ENCODE measurements at regions not wholly inside any gene's neighbourhood (a gene's known extent, or its start where the extent isn't known, plus 50 kb on each side); places are given as distances from the start of the nearest gene placed in this dataset.

DNA sequence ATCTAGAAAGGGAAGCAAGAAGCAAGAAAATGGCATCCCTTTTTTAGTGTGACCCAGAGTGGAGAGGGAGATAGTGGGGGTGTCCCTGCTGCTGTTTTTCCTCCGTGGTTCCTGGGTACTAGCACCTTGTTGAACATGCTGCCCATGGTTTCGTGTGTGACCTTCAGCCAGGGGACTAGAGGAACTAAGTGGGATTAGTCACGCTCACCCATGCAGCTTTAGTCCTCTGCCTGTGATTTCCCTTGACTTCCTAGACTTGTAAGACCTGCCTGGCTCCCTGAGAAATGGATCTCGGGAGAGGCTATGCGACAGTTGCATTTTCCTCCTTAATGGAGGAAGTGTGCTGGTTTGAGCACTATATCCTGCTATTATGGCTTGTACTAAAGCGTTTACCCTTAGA, 471.4 kb downstream of the DCDC2C start:
- H3K27me3 ChIP-seq (replicated peaks; ENCODE audit: insufficient read depth) = no peaks in the 10 kb centered on the region
- no peak overlapping the region for H3K4me3 ChIP-seq
- TF ChIP-seq, protein P1, sequence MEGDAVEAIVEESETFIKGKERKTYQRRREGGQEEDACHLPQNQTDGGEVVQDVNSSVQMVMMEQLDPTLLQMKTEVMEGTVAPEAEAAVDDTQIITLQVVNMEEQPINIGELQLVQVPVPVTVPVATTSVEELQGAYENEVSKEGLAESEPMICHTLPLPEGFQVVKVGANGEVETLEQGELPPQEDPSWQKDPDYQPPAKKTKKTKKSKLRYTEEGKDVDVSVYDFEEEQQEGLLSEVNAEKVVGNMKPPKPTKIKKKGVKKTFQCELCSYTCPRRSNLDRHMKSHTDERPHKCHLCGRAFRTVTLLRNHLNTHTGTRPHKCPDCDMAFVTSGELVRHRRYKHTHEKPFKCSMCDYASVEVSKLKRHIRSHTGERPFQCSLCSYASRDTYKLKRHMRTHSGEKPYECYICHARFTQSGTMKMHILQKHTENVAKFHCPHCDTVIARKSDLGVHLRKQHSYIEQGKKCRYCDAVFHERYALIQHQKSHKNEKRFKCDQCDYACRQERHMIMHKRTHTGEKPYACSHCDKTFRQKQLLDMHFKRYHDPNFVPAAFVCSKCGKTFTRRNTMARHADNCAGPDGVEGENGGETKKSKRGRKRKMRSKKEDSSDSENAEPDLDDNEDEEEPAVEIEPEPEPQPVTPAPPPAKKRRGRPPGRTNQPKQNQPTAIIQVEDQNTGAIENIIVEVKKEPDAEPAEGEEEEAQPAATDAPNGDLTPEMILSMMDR (IDR thresholded peaks at IDR 0.05) = no peak
- H3K4me1 ChIP-seq (ENCODE audit: control insufficient read depth in 1 of 2, low read depth in 2 of 2) = no peaks in the 10 kb centered on the region
- H3K27ac ChIP-seq = no peak overlapping the region
- ATAC-seq (ENCODE audit: insufficient number of reproducible peaks, low FRiP score, low read depth) (no peak), DNase-seq (ENCODE audit: low spot score) (no peak)
- H3K9me3 ChIP-seq = peaks cover 24% of the 10 kb centered on the region
- H3K36me3 ChIP-seq = no peaks in the 10 kb centered on the region

DNA sequence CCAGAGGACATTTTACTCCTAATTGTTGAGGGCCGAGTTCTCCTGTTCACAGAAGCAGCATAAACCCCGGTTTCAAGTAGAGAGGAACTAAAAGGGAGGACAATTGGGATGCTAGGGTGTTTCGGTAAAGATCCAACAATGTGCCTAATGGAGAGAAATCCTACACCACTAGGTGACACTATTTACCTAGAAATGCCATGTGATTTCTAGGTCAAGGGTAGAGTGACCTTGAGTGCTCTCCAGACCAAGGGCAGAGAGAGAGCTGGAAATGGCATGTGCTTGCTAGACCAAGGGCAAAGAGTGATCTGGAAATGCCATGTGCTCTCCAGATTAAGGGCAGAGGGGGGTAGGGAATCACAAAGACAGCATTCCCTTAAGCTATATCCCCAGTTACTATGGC, 472.0 kb downstream of the DCDC2C start:
- TF ChIP-seq, protein P1 (IDR thresholded peaks at IDR 0.05) = no peak
- DNase-seq (ENCODE audit: low spot score) = no peak
- H3K27me3 ChIP-seq (replicated peaks; ENCODE audit: insufficient read depth) = no peaks in the 10 kb centered on the region
- H3K27ac ChIP-seq = no peak overlapping the region
- no peaks in the 10 kb centered on the region for H3K4me1 ChIP-seq (ENCODE audit: control insufficient read depth in 1 of 2, low read depth in 2 of 2)
- ATAC-seq (ENCODE audit: insufficient number of reproducible peaks, low FRiP score, low read depth) = no peak
- peaks cover 24% of the 10 kb centered on the region for H3K9me3 ChIP-seq
- H3K36me3 ChIP-seq = no peaks in the 10 kb centered on the region
- H3K4me3 ChIP-seq = no peak overlapping the region

DNA sequence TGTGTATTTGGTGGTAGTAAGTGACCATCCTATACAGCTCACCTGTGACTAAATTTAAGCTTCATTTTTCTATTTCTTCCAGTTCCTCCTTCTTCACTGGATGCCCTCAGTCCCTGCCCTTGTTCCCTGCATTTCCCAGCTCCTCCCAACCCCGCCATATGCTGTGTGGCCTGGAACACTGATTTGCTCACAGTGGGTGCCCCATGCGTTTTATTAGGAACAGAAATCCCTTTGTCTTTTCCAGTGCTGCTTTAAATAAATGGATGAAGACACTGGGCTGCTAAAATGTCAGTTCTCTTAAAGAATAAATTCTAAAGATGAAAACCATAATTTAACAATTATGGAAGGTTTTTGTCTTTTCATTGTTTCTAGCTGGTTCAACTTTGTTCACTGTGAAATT, 477.3 kb downstream of the DCDC2C start:
- no peak overlapping the region for H3K27ac ChIP-seq
- no peaks in the 10 kb centered on the region for H3K4me1 ChIP-seq (ENCODE audit: control insufficient read depth in 1 of 2, low read depth in 2 of 2)
- ATAC-seq (ENCODE audit: insufficient number of reproducible peaks, low FRiP score, low read depth) (no peak), DNase-seq (ENCODE audit: low spot score) (no peak)
- no peak overlapping the region for H3K4me3 ChIP-seq
- TF ChIP-seq, protein P1 (IDR thresholded peaks at IDR 0.05) = no peak
- no peaks in the 10 kb centered on the region for H3K36me3 ChIP-seq
- peaks cover 11% of the 10 kb centered on the region for H3K9me3 ChIP-seq
- no peaks in the 10 kb centered on the region for H3K27me3 ChIP-seq (replicated peaks; ENCODE audit: insufficient read depth)

DNA sequence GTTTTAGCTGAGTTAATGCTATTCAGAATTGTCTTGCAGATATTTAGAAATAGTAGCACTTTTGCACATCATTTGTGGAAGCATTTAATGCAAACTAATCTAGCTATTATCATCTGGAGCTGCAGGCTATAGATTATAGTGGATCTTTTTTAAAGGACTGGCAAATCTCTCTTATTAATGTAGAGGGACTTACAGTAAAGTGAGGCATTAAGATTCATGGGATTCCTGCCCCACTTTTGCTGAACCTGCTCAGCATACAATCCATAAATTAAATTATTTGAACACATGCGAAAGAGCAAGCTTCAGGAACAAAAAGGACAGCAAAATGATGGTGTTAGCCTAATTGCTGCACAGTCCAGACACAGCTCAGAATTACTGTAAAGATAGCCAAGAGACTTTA, 477.7 kb downstream of the DCDC2C start:
- TF ChIP-seq, protein P1 (IDR thresholded peaks at IDR 0.05) = no peak
- DNase-seq (ENCODE audit: low spot score) = no peak

DNA sequence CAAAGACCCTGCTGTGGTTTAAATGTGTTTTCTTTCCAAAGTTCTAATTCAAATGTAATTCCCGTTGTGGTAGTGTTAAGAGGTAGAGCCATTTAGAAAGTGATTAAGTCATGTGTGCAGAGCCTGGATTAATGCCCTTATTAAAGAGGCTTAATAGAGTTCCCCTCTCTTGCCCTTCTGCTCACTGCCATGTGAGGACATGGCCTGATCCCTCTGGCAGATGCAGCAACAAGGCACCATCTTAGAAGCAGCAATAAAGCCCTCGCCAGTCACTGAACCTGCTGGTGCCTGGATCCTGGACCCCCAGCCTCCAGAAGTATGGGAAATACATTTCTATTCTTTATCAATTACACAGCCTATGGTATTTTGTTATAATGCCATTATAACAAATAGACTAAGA, 485.2 kb downstream of the DCDC2C start:
- DNase-seq (ENCODE audit: low spot score) (no peak), ATAC-seq (ENCODE audit: insufficient number of reproducible peaks, low FRiP score, low read depth) (no peak)
- no peak overlapping the region for H3K27ac ChIP-seq
- H3K9me3 ChIP-seq = no peaks in the 10 kb centered on the region
- no peak overlapping the region for H3K4me3 ChIP-seq
- TF ChIP-seq, protein P1 (IDR thresholded peaks at IDR 0.05) = no peak
- no peaks in the 10 kb centered on the region for H3K4me1 ChIP-seq (ENCODE audit: control insufficient read depth in 1 of 2, low read depth in 2 of 2)
- H3K27me3 ChIP-seq (replicated peaks; ENCODE audit: insufficient read depth) = no peaks in the 10 kb centered on the region
- H3K36me3 ChIP-seq = no peaks in the 10 kb centered on the region

More for the DNA sequence above, 477.7 kb downstream of the DCDC2C start:
- H3K36me3 ChIP-seq = no peaks in the 10 kb centered on the region
- H3K9me3 ChIP-seq = peaks cover 6% of the 10 kb centered on the region
- H3K4me3 ChIP-seq = no peak overlapping the region
- no peaks in the 10 kb centered on the region for H3K4me1 ChIP-seq (ENCODE audit: control insufficient read depth in 1 of 2, low read depth in 2 of 2)
- no peak overlapping the region for H3K27ac ChIP-seq
- H3K27me3 ChIP-seq (replicated peaks; ENCODE audit: insufficient read depth) = no peaks in the 10 kb centered on the region
- ATAC-seq (ENCODE audit: insufficient number of reproducible peaks, low FRiP score, low read depth) = no peak

All from thoracic aorta (tissue), 2 donors.